ENCODE measurements at regions not wholly inside any gene's neighbourhood (a gene's known extent, or its start where the extent isn't known, plus 50 kb on each side); places are given as distances from the start of the nearest gene placed in this dataset.

- TF ChIP-seq SIN3A (IDR thresholded peaks at IDR 0.05; ENCODE audit: borderline replicate concordance, insufficient read depth, low read depth, low read length): no peak
- TF ChIP-seq REST (IDR thresholded peaks at IDR 0.05; ENCODE audit: insufficient read depth in 1 of 2, low read depth in 2 of 2, low read length in 1 of 2): no peak
- TF ChIP-seq CTCF (IDR thresholded peaks at IDR 0.05): no peak
Measured at GRCh38 chr18:55657572-55658331, 69.8 kb upstream of the TCF4 start.

Data from Panc1 (cell line).